GM23338 (cell line): ENCODE measurements at regions not wholly inside any gene's neighbourhood (a gene's known extent, or its start where the extent isn't known, plus 50 kb on each side); places are given as distances from the start of the nearest gene placed in this dataset.

Experiments
- ATAC-seq: fragments of 200-7000 bp; cut with Tn5 transposase; 3 replicates; pipeline ENCODE4 v1.9.1; 2020
- DNase-seq: peaks from one replicate; pipeline ENCODE4 v3.0.0-alpha.2; 2015; ENCODE audit warnings: low spot score
- H2AFZ ChIP-seq: fragments of 200-600 bp; sonication (generic); 2 replicates; pipeline ENCODE4 v1.8.0; 2016; ENCODE audit warnings: antibody characterized with exemption, mild to moderate bottlenecking, moderate library complexity
- H3F3A ChIP-seq: fragments of 200-600 bp; sonication (generic); replicated peaks from 2 replicates; pipeline ENCODE4 v1.8.0; 2017; ENCODE audit warnings: antibody characterized with exemption, mixed run types, low read depth
- H3K27ac ChIP-seq: fragments of 200-600 bp; sonication (generic); 2 replicates; pipeline ENCODE4 v1.6.1; 2016; ENCODE audit warnings: low read depth
- H3K27me3 ChIP-seq: fragments of 200-600 bp; sonication (generic); 2 replicates; pipeline ENCODE4 v1.8.0; 2016; ENCODE audit warnings: mild to moderate bottlenecking, mixed run types, moderate library complexity; ENCODE audit not compliant: insufficient read depth
- H3K36me3 ChIP-seq: fragments of 200-600 bp; sonication (generic); 2 replicates; pipeline ENCODE4 v1.8.0; 2016; ENCODE audit warnings: mild to moderate bottlenecking; ENCODE audit not compliant: insufficient read depth
- H3K4me1 ChIP-seq: fragments of 200-600 bp; sonication (generic); 2 replicates; pipeline ENCODE4 v1.8.0; 2016; ENCODE audit warnings: mild to moderate bottlenecking, moderate library complexity; ENCODE audit not compliant: insufficient read depth
- H3K4me2 ChIP-seq: fragments of 200-600 bp; sonication (generic); 2 replicates; pipeline ENCODE4 v1.7.1; 2017; ENCODE audit warnings: mixed run types
- H3K4me3 ChIP-seq: fragments of 200-600 bp; sonication (generic); 2 replicates; pipeline ENCODE4 v1.6.1; 2016; ENCODE audit warnings: mixed run types
- H3K79me2 ChIP-seq: fragments of 200-600 bp; sonication (generic); replicated peaks from 2 replicates; pipeline ENCODE4 v1.8.0; 2017; ENCODE audit warnings: mild to moderate bottlenecking; ENCODE audit not compliant: insufficient read depth
- H3K9me2 ChIP-seq: fragments of 200-600 bp; sonication (generic); 2 replicates; pipeline ENCODE4 v1.8.0; 2017; ENCODE audit not compliant: insufficient read depth
- H4K20me1 ChIP-seq: fragments of 200-600 bp; sonication (generic); replicated peaks from 2 replicates; pipeline ENCODE4 v1.8.0; 2017; ENCODE audit warnings: mild to moderate bottlenecking; ENCODE audit not compliant: insufficient read depth
- H3K27ac Mint-ChIP-seq: 2 replicates; pipeline ENCODE4 v1.8.0; 2020; ENCODE audit warnings: inconsistent platforms, mild to moderate bottlenecking, moderate library complexity, mixed read lengths
- H3K27me3 Mint-ChIP-seq: 3 replicates; pipeline ENCODE4 v1.8.0; 2022; ENCODE audit warnings: low read depth, mild to moderate bottlenecking, moderate library complexity, mixed read lengths, inconsistent platforms; ENCODE audit not compliant: insufficient read depth, poor library complexity
- H3K36me3 Mint-ChIP-seq: 3 replicates; pipeline ENCODE4 v1.8.0; 2021; ENCODE audit warnings: low read depth, mild to moderate bottlenecking, inconsistent platforms, moderate library complexity, mixed read lengths
- H3K4me1 Mint-ChIP-seq: 3 replicates; pipeline ENCODE4 v1.8.0; 2020; ENCODE audit warnings: mild to moderate bottlenecking, inconsistent platforms, mixed read lengths
- H3K4me3 Mint-ChIP-seq: 3 replicates; pipeline ENCODE4 v1.8.0; 2021; ENCODE audit warnings: moderate library complexity, mild to moderate bottlenecking, inconsistent platforms, mixed read lengths
- H3K9me3 Mint-ChIP-seq: 3 replicates; pipeline ENCODE4 v1.8.0; 2020; ENCODE audit warnings: moderate library complexity, mild to moderate bottlenecking, inconsistent platforms, mixed read lengths
- CREB1 ChIP-seq: fragments of 250-450 bp; sonication (Bioruptor Pico); IDR thresholded peaks from 2 replicates; pipeline ENCODE4 v1.5.0; 2020; ENCODE audit warnings: low read depth, mild to moderate bottlenecking, moderate library complexity
- CTCF ChIP-seq, 2 experiments: fragments of 200-600 bp in 1 of 2; sonication (generic) in 1 of 2; conservative IDR thresholded peaks; 2 replicates each; pipeline versions ENCODE4 v1.5.1 to v1.6.1; 2016 to 2017; ENCODE audit warnings: antibody characterized with exemption in 2 of 2, low read depth in 2 of 2, mild to moderate bottlenecking in 2 of 2, moderate library complexity in 1 of 2
- ETS1 ChIP-seq: IDR thresholded peaks from 2 replicates; pipeline ENCODE4 v1.6.1; 2016; ENCODE audit warnings: antibody characterized with exemption
- EZH2 ChIP-seq: fragments of 200-600 bp; sonication (generic); IDR thresholded peaks from one replicate; pipeline ENCODE4 v1.8.0; 2017; ENCODE audit warnings: antibody characterized with exemption, mild to moderate bottlenecking, low read depth; ENCODE audit not compliant: unreplicated experiment
- EZH2phosphoT487 ChIP-seq: fragments of 200-600 bp; sonication (generic); IDR thresholded peaks from one replicate; pipeline ENCODE4 v1.8.1; 2018; ENCODE audit warnings: antibody characterized with exemption; ENCODE audit not compliant: unreplicated experiment
- JUNB ChIP-seq: IDR thresholded peaks from one replicate; pipeline ENCODE4 v1.6.1; 2016; ENCODE audit warnings: antibody characterized with exemption; ENCODE audit not compliant: unreplicated experiment
- NANOG ChIP-seq: IDR thresholded peaks from 2 replicates; pipeline ENCODE4 v1.6.1; 2016; ENCODE audit warnings: antibody characterized with exemption, borderline replicate concordance
- POLR2AphosphoS5 ChIP-seq: IDR thresholded peaks from 2 replicates; pipeline ENCODE4 v1.6.1; 2016; ENCODE audit warnings: antibody characterized with exemption, low read depth
- STAT1 ChIP-seq: IDR thresholded peaks from one replicate; pipeline ENCODE4 v1.6.1; 2016; ENCODE audit warnings: antibody characterized with exemption; ENCODE audit not compliant: unreplicated experiment
- ZNF114 ChIP-seq: fragments of 250-450 bp; sonication (Bioruptor Pico); IDR thresholded peaks from 2 replicates; pipeline ENCODE4 v1.5.0; 2020; ENCODE audit warnings: mild to moderate bottlenecking, moderate library complexity
- ZNF331 ChIP-seq: fragments of 250-450 bp; sonication (Bioruptor Pico); IDR thresholded peaks from 2 replicates; pipeline ENCODE4 v1.5.0; 2020; ENCODE audit warnings: low read depth, mild to moderate bottlenecking, moderate library complexity
- ZNF462 ChIP-seq: fragments of 250-450 bp; sonication (Bioruptor Pico); IDR thresholded peaks from 2 replicates; pipeline ENCODE4 v1.5.0; 2020; ENCODE audit warnings: mild to moderate bottlenecking, moderate library complexity

GRCh38 chr19:30266687-30267086 lies 105.5 kb upstream of the ZNF536 start (continued):
- TF ChIP-seq ZNF462 (CRISPR knock-in tag) (no peak), POLR2AphosphoS5 (no peak), ETS1 (no peak), STAT1 (no peak), ZNF331 (CRISPR knock-in tag) (no peak), JUNB (no peak), EZH2 (no peak), CREB1 (CRISPR knock-in tag) (no peak), ZNF114 (CRISPR knock-in tag) (no peak), NANOG (no peak)

GRCh38 chr19:30267332-30267731 lies 104.9 kb upstream of the ZNF536 start:
- H3K27ac Mint-ChIP-seq, result no peak overlapping the region
- Histone ChIP-seq H3K4me2 (no peak overlapping the region), H3K9me2 (no peaks in the 10 kb centered on the region), H3K4me3 (no peak overlapping the region), H3K27ac (no peak overlapping the region), H4K20me1 (no peaks in the 10 kb centered on the region), H3K79me2 (no peaks in the 10 kb centered on the region), H3K36me3 (no peaks in the 10 kb centered on the region), H2AFZ (no peak overlapping the region), H3K27me3 (no peaks in the 10 kb centered on the region), H3F3A (no peaks in the 10 kb centered on the region), H3K4me1 (peaks cover 32% of the 10 kb centered on the region)
- H3K27me3 Mint-ChIP-seq, result peaks cover 9% of the 10 kb centered on the region
- no peak for ATAC-seq
- H3K36me3 Mint-ChIP-seq, result peaks cover under 1% of the 10 kb centered on the region; the same call in 2 of the 3 replicates
- H3K9me3 Mint-ChIP-seq, result peaks cover 5% of the 10 kb centered on the region
- no peak overlapping the region for H3K4me3 Mint-ChIP-seq
- no peak for DNase-seq
- H3K4me1 Mint-ChIP-seq, result peaks cover 36% of the 10 kb centered on the region
- no peak for TF ChIP-seq EZH2phosphoT487
- TF ChIP-seq JUNB, result no peak
- TF ChIP-seq CREB1 (CRISPR knock-in tag), result no peak
- no peak for TF ChIP-seq ETS1
- no peak for TF ChIP-seq CTCF (conservative IDR thresholded peaks at IDR 0.05; ENCODE audit: low read depth in 2 of 2)
- no peak for TF ChIP-seq POLR2AphosphoS5
- no peak for TF ChIP-seq ZNF331 (CRISPR knock-in tag)
